GM21447 (cell line): ENCODE measurements at regions not wholly inside any gene's neighbourhood (a gene's known extent, or its start where the extent isn't known, plus 50 kb on each side); places are given as distances from the start of the nearest gene placed in this dataset.
"Not testable (repeated sequence)": the region's sequence is repeated elsewhere in the genome, so short reads cannot be mapped to it uniquely, and the experiment has no call there.

ENCODE experiments used
- ATAC-seq: cut with Tn5 transposase; IDR thresholded peaks from one replicate; pipeline ENCODE4 v1.9.1; 2021; ENCODE audit not compliant: unreplicated experiment

DNA sequence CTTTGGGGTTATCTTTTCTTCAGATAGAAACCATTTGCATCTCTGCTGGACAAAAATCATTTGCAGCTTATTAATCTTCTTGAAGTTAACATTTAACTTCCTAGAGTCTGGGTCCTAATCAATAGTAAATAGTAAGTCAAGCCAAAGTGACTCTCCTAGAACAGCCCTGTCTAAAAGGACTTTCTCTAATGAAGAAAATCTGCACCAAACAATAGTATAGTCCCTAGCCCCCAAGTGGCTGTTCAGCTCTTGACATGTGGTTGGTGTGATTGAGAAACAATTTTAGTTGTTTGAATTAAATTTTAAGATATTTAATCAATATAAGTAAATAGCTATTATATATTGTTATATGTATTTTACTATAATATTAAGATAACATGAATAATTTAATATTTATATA, 64.6 kb upstream of the SHB start:
- ATAC-seq, result no peak

DNA sequence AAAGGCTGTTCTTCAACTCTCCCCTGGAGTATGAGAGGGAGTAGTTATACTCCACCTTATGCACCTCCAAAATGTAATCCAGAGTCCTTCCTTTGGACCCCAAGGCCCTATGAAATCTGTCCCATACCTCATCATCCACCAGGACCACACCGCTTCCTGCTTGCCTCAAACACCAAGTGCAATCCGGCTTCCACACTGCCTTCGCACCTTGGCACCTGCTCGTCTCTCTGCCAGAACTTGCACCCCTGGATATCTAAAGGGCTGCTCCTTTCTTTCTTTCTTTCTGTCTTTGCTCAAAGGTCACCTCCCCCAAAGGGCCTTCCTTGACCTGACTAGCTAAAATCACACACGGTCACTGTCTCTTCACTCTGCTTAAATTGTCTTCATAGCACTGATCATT, 63.9 kb upstream of the SHB start:
- ATAC-seq, result no peak

DNA sequence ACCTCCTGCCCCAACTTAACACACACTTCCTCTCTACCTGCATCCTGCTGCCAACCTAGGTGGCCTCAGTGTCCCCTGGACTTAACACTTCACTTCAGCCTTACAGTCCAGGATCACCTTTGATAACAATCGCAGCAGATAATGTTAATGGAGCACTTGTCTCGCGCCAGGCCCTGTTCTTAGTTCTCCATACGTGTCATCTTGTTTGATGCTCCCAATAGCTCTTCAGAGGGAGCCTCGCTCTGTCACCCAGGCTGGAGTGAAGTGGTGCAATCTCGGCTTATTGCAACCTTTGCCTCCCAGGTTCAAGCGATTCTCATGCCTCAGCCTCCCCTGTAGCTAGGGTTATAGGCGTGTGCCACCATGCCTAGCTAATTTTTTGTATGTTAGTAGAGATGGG, 62.7 kb upstream of the SHB start:
- no peak for ATAC-seq

DNA sequence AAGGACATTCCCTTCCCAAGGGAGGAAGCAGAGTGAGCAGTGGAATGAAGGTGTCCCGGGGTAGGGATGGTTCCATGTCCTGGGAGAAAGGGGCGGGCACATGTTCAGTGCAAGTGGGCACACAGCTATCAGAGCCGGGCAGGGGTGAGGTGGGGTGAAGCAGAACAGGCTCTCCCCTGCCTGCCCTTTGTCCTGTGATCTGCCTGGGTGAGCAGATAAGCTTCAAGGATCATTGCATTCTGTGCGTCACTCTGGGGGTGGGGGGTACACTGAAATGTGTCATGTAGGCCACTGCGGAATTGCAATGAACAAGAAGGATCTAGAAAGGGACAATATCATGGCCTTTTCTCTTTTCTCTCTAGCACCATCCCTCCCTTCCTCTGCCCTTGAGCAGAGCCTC, 61.7 kb upstream of the SHB start:
- ATAC-seq, result no peak

DNA sequence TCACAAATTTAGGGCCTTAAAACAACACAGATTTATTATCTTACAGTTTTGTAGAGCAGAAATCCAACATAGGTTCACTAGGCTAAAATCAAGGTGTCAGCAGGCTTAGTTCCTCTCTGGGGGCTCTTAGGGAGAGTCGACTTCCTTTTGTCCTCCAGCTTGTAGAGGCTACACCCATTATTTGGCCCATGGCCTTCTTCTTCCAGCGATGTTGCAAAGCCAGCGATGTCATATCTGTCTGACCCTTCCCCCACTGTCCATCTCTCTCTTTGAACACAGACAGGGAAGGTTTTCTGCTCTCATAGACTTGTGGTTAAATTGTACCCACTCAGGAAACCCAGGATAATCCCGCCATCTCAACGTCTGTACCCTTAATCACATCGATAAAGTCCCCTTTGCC, 60.3 kb upstream of the SHB start:
- ATAC-seq, result no peak

DNA sequence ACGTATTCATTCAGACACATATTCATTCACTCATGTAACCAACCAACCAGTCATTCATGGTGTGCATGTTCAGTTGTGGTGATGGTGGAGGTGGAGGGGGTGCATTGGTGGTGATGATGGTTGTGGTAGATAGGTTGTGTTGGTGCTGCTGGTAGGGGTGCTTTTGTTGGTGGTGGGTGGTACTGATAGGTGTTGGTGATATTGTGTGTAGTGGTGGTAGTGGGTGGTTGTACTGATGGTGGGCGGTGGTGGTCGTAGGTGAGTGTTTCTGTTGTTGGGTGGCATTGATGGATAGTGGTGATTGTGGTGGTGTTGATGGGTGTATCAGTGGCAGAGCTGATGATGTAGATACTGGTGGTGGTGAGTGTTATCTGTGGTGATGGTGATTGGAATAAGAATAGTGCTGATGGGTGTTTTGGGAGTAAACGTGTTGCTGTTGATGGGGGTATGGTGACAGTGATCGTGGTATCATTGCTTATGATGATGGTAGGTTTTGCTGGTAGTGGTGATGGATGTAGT, 59.8 kb upstream of the SHB start:
- no peak for ATAC-seq

DNA sequence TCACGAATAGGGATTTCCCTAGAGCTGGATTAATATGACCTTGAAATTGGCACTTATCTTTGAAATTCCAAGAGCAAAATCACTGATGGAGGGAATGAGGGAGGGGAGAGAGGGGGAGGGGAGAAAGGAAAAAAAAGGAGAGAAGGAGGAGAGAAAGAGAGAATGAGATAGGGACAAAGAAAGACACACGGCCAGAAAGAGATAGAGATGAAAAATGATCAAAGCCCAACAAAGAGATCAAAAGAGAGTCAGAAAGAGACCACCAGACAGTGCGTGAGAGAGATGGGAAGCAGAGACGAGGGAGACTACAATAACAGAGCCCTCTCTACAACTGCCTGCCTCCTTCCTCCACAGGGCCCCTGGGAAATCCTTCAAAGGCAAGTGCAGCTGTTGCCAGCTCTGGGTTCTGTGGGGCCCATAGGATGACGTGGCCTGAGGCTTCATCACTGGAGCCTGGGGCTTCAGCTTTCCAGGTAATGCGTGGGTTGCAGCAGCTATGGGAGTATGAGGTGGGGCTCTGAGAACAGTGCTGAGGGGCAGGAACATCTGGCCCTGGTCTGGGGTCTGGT, 58.3 kb upstream of the SHB start:
- no peak for ATAC-seq

DNA sequence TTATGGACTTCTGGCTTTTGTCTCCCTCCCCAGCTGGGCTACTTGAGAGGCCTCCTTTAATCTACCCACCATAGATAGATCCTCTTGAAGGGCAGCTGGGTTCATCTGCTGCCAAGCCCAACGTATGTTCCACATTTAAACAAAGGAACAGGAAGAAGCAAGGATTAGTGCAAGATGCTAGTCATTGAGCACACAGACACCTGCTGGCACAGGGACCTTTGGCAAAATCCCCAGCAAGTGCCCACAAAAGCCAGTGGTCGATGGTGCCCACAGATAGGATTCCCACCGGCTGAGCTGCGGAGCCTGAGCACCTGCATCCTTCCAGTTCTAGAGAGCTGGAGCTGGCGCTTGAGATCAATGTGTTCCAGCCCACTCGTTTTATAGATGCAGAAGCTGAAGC, 57.7 kb upstream of the SHB start:
- no peak for ATAC-seq

DNA sequence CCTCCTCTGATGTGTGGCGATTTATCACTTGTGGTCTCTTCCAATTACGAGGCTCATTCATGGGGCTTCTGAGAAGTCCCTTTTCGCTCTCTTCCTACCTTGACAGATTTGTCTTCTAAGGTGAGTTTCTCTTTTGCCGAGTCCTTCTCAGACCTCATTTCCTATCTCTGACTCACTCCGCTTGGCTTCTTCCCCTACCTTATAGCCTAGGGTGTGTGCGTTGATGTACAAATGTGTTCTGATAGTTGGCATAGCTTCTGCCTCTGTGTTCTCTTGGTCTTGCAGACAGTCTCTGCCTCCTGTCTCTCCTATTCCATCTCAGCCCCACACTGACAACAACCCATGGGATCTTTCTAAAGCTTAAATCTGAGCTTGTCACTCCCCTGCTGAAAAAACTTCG, 56.9 kb upstream of the SHB start:
- ATAC-seq, result no peak

DNA sequence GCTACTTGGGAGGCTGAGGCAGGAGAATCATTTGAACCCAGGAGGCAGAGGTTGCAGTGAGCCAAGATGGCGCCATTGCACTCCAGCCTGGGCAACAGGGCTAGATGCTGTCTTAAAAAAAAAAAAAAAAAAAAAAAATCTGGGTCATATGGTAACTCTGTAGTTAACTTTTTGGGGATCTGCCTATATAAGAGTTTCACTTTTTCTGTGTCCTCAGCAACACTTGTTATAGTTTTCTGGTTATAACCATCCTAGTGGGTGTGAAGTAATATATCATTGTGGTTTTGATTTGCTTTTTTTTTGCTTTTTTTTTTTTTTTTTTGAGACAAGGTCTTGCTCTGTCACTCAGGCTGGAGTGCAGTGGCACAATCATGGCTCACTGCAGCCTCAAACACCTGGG, 54.3 kb upstream of the SHB start:
- not testable (repeated sequence) for ATAC-seq

DNA sequence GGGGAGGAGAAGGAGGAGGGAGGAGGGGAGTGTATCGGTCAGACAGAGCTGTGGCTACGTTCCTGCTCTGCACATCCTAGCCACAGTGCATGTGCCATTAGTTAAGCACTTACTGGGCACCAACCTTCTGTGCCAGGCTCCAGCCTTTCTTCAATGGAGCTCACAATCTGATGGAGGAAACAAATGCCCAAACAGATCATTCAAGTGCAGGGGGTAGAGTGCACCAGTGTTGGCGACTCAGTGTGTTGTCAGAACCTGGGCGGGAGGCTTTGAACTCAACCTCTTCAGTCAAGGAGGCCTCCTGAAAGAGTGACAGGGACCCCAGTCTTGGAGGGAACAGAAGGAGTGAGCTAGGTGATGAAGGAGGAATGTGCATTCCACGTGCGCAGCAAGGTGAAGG, 51.9 kb upstream of the SHB start:
- ATAC-seq, result no peak

DNA sequence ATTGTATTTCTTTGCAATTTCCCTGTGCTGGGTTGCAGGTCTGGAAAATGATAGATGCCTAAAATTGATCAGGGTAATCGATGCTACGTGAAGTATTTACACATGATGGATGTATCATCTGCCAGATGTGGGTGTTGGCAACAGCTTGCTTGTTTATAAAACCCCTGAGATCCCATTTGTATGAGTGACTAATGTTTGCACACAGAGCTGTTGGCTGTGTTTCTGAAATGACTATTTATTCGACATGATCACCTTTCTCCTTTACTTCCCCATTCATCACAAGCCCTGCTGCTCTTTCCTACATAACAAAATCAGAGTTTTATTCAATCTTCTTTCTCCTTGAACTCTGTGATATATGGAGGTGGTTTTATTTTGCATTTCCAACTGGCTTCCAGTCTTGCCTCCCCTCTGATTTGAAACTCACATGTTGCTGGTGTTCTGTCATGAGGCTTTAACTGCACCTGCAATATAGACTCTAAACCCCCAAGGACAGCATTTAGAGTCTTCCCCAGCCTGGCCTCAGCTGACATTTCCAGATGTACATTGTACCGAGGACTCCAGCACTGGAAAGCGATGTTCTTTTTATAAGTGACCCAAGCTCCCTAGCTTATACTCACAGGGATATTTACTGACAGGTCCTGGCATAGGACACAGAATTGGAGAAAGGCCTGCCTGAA, 50.7 kb upstream of the SHB start:
- no peak for ATAC-seq

DNA sequence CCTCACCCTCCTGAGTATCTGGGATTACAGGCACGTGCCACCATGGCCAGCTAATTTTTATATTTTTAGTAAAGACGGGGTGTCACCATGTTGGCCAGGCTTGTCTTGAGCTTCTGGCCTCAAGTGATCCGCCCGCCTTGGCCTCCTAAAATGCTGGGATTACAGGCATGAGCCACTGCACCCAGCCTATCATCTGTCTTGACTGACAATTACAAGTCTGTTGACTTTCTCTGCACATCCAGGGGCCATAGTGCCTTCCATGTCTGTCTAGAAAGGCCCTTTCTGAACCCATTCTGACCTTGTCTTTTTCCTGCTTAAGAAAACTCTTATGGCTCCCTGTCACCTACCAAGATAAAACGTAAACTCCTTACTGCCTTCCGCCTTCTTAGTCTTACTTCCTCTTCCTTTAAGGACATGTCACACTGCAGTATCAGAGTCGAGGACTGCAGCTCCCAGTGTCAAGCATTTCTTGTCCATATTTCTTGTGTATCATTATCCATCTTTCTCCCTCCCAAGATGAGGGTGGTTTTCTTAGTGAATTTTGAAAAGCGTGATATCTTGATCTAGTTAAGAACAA, 49.9 kb upstream of the SHB start:
- ATAC-seq, result no peak
